ENCODE measurements at regions not wholly inside any gene's neighbourhood (a gene's known extent, or its start where the extent isn't known, plus 50 kb on each side); places are given as distances from the start of the nearest gene placed in this dataset.

GRCh38 chr9:31236344-31236743 is 1148.1 kb upstream of the ACO1 start:
- POLR2A ChIA-PET, result no interaction called here
- H3K36me3 ChIP-seq (ENCODE audit: control insufficient read depth in 2 of 2, insufficient read depth in 2 of 2, low read length in 1 of 2), result no peaks in the 10 kb centered on the region
- H3K9me3 ChIP-seq (replicated peaks; ENCODE audit: control insufficient read depth, insufficient read depth, low read length), result no peaks in the 10 kb centered on the region
- no peak overlapping the region for H3K27ac ChIP-seq (ENCODE audit: control insufficient read depth, insufficient read depth)
- no peaks in the 10 kb centered on the region for H3K4me1 ChIP-seq (ENCODE audit: control insufficient read depth, insufficient read depth, low read length)
- no peak overlapping the region for H3K9ac ChIP-seq (ENCODE audit: control insufficient read depth, insufficient read depth, low read length)
- CTCF ChIA-PET, result no interaction called here
- intact Hi-C loops (cut with micrococcal nuclease; ENCODE audit: unreplicated experiment) (loop anchor here (5.0 kb wide), 1 partner anchor 54 kb away; no protein-coding TSS in a partner anchor), in situ Hi-C loops (cut with MboI) (no loop called here)
- H2AFZ ChIP-seq (ENCODE audit: control insufficient read depth, low read depth, low read length), result no peak overlapping the region
- no peaks in the 10 kb centered on the region for H3K79me2 ChIP-seq (ENCODE audit: control insufficient read depth, insufficient read depth, low read length)
- no peaks in the 10 kb centered on the region for H3K27me3 ChIP-seq (replicated peaks in 1 of 2; ENCODE audit: control insufficient read depth in 2 of 2, insufficient read depth in 2 of 2, low read length in 1 of 2)
- H4K20me1 ChIP-seq (ENCODE audit: control insufficient read depth, insufficient read depth), result no peaks in the 10 kb centered on the region
- RAD21 ChIA-PET (ENCODE audit: unreplicated experiment), result no interaction called here
- TF ChIP-seq ZNF687 (IDR thresholded peaks at IDR 0.05) (no peak), BCL3 (IDR thresholded peaks at IDR 0.05; ENCODE audit: borderline replicate concordance, insufficient read depth, low read depth, low read length, poor library complexity, severe bottlenecking) (no peak), MEF2A (IDR thresholded peaks at IDR 0.05; ENCODE audit: insufficient read depth, low read depth, low read length) (no peak), SPI1 (IDR thresholded peaks at IDR 0.05; ENCODE audit: borderline replicate concordance, insufficient read depth, low read depth, low read length) (no peak), PRDM15 (CRISPR knock-in tag; IDR thresholded peaks at IDR 0.05) (no peak), E4F1 (IDR thresholded peaks at IDR 0.05; ENCODE audit: borderline replicate concordance, partially characterized antibody) (no peak), ZNF217 (IDR thresholded peaks at IDR 0.05) (no peak), NBN (IDR thresholded peaks at IDR 0.05) (no peak), NR2C1 (IDR thresholded peaks at IDR 0.05) (no peak), BRCA1 (IDR thresholded peaks at IDR 0.05; ENCODE audit: low read depth, low read length) (no peak)
- BruUV-seq (replicated peaks), result no TSS peak
- DNase-seq (ENCODE audit: low read depth, low spot score) (no peak), FAIRE-seq (no peak), ATAC-seq (no peak)
- no peak overlapping the region for H3K4me3 ChIP-seq
- 2% methylated on average over 2 of the region's 2 CpGs for WGBS (ENCODE audit: insufficient coverage, insufficient replicate concordance, low lambda C conversion rate, missing lambda C conversion rate)
- SMC1A ChIA-PET (ENCODE audit: uncharacterized antibody, unreplicated experiment), result no interaction called here
- no peak overlapping the region for H3K4me2 ChIP-seq (ENCODE audit: control insufficient read depth, insufficient read depth)
